ENCODE measurements at regions not wholly inside any gene's neighbourhood (a gene's known extent, or its start where the extent isn't known, plus 50 kb on each side); places are given as distances from the start of the nearest gene placed in this dataset.
"Not testable (repeated sequence)": the region's sequence is repeated elsewhere in the genome, so short reads cannot be mapped to it uniquely, and the experiment has no call there.

- DNase-seq: no peak
Measured at GRCh38 chr2:236376566-236377244, 112.5 kb upstream of the ASB18 start.

- DNase-seq: no peak
Measured at GRCh38 chr2:236380051-236380612, 115.9 kb upstream of the ASB18 start.

GRCh38 chr2:236381253-236381652, 117.0 kb upstream of the ASB18 start:
- DNase-seq: not testable (repeated sequence)

GRCh38 chr2:236389284-236390216, 125.3 kb upstream of the ASB18 start:
- DNase-seq: not testable (repeated sequence)

- no peak for DNase-seq
Measured at GRCh38 chr2:236393101-236393500, 128.9 kb upstream of the ASB18 start.

GRCh38 chr2:236393581-236393980, 129.4 kb upstream of the ASB18 start:
- no peak for DNase-seq

- DNase-seq: no peak
Measured at GRCh38 chr2:236394571-236394970, 130.4 kb upstream of the ASB18 start.

GRCh38 chr2:236395067-236395466, 130.9 kb upstream of the ASB18 start:
- DNase-seq: no peak

- DNase-seq: no peak
Measured at GRCh38 chr2:236396818-236397350, 132.7 kb upstream of the ASB18 start.

- no peak for DNase-seq
Measured at GRCh38 chr2:236397681-236398080, 133.5 kb upstream of the ASB18 start.

- DNase-seq: no peak
Measured at GRCh38 chr2:236399409-236399808, 135.2 kb upstream of the ASB18 start.

- no peak for DNase-seq
Measured at GRCh38 chr2:236400046-236400574, 135.9 kb upstream of the ASB18 start.

GRCh38 chr2:236400594-236401360, 136.6 kb upstream of the ASB18 start:
- DNase-seq: no peak

- no peak for DNase-seq
Measured at GRCh38 chr2:236402033-236402790, 138.0 kb upstream of the ASB18 start.

- DNase-seq: no peak
Measured at GRCh38 chr2:236403125-236403524, 138.9 kb upstream of the ASB18 start.

- no peak for DNase-seq
Measured at GRCh38 chr2:236403811-236404210, 139.6 kb upstream of the ASB18 start.

- no peak for DNase-seq
Measured at GRCh38 chr2:236404346-236404745, 140.1 kb upstream of the ASB18 start.

GRCh38 chr2:236405357-236405756, 141.2 kb upstream of the ASB18 start:
- DNase-seq: no peak

GRCh38 chr2:236408090-236408489, 143.9 kb upstream of the ASB18 start:
- DNase-seq: no peak

GRCh38 chr2:236408786-236409185, 144.6 kb upstream of the ASB18 start:
- no peak for DNase-seq

GRCh38 chr2:236415684-236416444, 151.7 kb upstream of the ASB18 start:
- DNase-seq: no peak

Measured in NCI-H226 (cell line).